ENCODE measurements at regions not wholly inside any gene's neighbourhood (a gene's known extent, or its start where the extent isn't known, plus 50 kb on each side); places are given as distances from the start of the nearest gene placed in this dataset.

GRCh38 chr4:129379429-129379828 lies 283.5 kb downstream of the C4orf33 start:
- no peak overlapping the region for H2AFZ ChIP-seq
- H3K4me3 ChIP-seq = no peak overlapping the region
- 87% methylated on average over 2 of the region's 2 CpGs for WGBS (ENCODE audit: low lambda C conversion rate, missing lambda C conversion rate)
- no peak overlapping the region for H3K4me2 ChIP-seq
- H3K27ac ChIP-seq = no peak overlapping the region
- no peaks in the 10 kb centered on the region for H4K20me1 ChIP-seq (ENCODE audit: insufficient read depth, poor library complexity, severe bottlenecking)
- H3K79me2 ChIP-seq = no peaks in the 10 kb centered on the region
- TF ChIP-seq CTCF (IDR thresholded peaks at IDR 0.05; ENCODE audit: poor library complexity) (no peak), EZH2 (IDR thresholded peaks at IDR 0.05; ENCODE audit: borderline replicate concordance) (no peak), EZH2phosphoT487 (IDR thresholded peaks at IDR 0.05; ENCODE audit: low read depth, severe bottlenecking, unreplicated experiment) (no peak)
- no peaks in the 10 kb centered on the region for H3K9me3 ChIP-seq (ENCODE audit: low read depth)
- H3K36me3 ChIP-seq (replicated peaks; ENCODE audit: insufficient read depth, low read depth) = no peaks in the 10 kb centered on the region
- DNase-seq (ENCODE audit: low spot score) = no peak
- H3K4me1 ChIP-seq (ENCODE audit: insufficient read depth) = no peaks in the 10 kb centered on the region
- H3K9me2 ChIP-seq (replicated peaks; ENCODE audit: insufficient read depth) = no peaks in the 10 kb centered on the region
- no peaks in the 10 kb centered on the region for H3K27me3 ChIP-seq

- Histone ChIP-seq H3K4me3 (no peak overlapping the region), H3K79me2 (no peaks in the 10 kb centered on the region), H3K27ac (no peak overlapping the region), H3K9me3 (ENCODE audit: low read depth) (no peaks in the 10 kb centered on the region), H4K20me1 (ENCODE audit: insufficient read depth, poor library complexity, severe bottlenecking) (no peaks in the 10 kb centered on the region), H3K36me3 (replicated peaks; ENCODE audit: insufficient read depth, low read depth) (no peaks in the 10 kb centered on the region), H2AFZ (no peak overlapping the region), H3K9me2 (replicated peaks; ENCODE audit: insufficient read depth) (no peaks in the 10 kb centered on the region), H3K4me2 (no peak overlapping the region), H3K4me1 (ENCODE audit: insufficient read depth) (no peaks in the 10 kb centered on the region), H3K27me3 (no peaks in the 10 kb centered on the region)
- 88% methylated on average over 1 of the region's 1 CpG for WGBS (ENCODE audit: low lambda C conversion rate, missing lambda C conversion rate)
- no peak for TF ChIP-seq CTCF (IDR thresholded peaks at IDR 0.05; ENCODE audit: poor library complexity)
- no peak for TF ChIP-seq EZH2 (IDR thresholded peaks at IDR 0.05; ENCODE audit: borderline replicate concordance)
- no peak for TF ChIP-seq EZH2phosphoT487 (IDR thresholded peaks at IDR 0.05; ENCODE audit: low read depth, severe bottlenecking, unreplicated experiment)
- no peak for DNase-seq (ENCODE audit: low spot score)
Measured at GRCh38 chr4:129384974-129385373, 289.0 kb downstream of the C4orf33 start.

GRCh38 chr4:129387666-129388065 lies 291.7 kb downstream of the C4orf33 start:
- no peak for TF ChIP-seq EZH2 (IDR thresholded peaks at IDR 0.05; ENCODE audit: borderline replicate concordance)
- no peak for TF ChIP-seq CTCF (IDR thresholded peaks at IDR 0.05; ENCODE audit: poor library complexity)
- TF ChIP-seq EZH2phosphoT487 (IDR thresholded peaks at IDR 0.05; ENCODE audit: low read depth, severe bottlenecking, unreplicated experiment) = no peak
- no peaks in the 10 kb centered on the region for H3K36me3 ChIP-seq (replicated peaks; ENCODE audit: insufficient read depth, low read depth)
- no peak overlapping the region for H3K4me2 ChIP-seq
- H2AFZ ChIP-seq = no peak overlapping the region
- H3K79me2 ChIP-seq = no peaks in the 10 kb centered on the region
- DNase-seq (ENCODE audit: low spot score) = no peak
- no peak overlapping the region for H3K27ac ChIP-seq
- H3K27me3 ChIP-seq = no peaks in the 10 kb centered on the region
- H3K9me3 ChIP-seq (ENCODE audit: low read depth) = no peaks in the 10 kb centered on the region
- no peak overlapping the region for H3K4me3 ChIP-seq
- no peaks in the 10 kb centered on the region for H4K20me1 ChIP-seq (ENCODE audit: insufficient read depth, poor library complexity, severe bottlenecking)
- no peaks in the 10 kb centered on the region for H3K9me2 ChIP-seq (replicated peaks; ENCODE audit: insufficient read depth)
- H3K4me1 ChIP-seq (ENCODE audit: insufficient read depth) = no peaks in the 10 kb centered on the region

GRCh38 chr4:129393976-129394375 lies 298.0 kb downstream of the C4orf33 start:
- Histone ChIP-seq H3K4me2 (no peak overlapping the region), H3K27me3 (no peaks in the 10 kb centered on the region), H3K79me2 (no peaks in the 10 kb centered on the region), H4K20me1 (ENCODE audit: insufficient read depth, poor library complexity, severe bottlenecking) (no peaks in the 10 kb centered on the region), H3K9me3 (ENCODE audit: low read depth) (no peaks in the 10 kb centered on the region), H3K27ac (no peak overlapping the region), H2AFZ (no peak overlapping the region), H3K4me3 (no peak overlapping the region), H3K9me2 (replicated peaks; ENCODE audit: insufficient read depth) (no peaks in the 10 kb centered on the region), H3K4me1 (ENCODE audit: insufficient read depth) (no peaks in the 10 kb centered on the region), H3K36me3 (replicated peaks; ENCODE audit: insufficient read depth, low read depth) (no peaks in the 10 kb centered on the region)
- 96% methylated on average over 4 of the region's 4 CpGs for WGBS (ENCODE audit: low lambda C conversion rate, missing lambda C conversion rate)
- DNase-seq (ENCODE audit: low spot score) = no peak
- no peak for TF ChIP-seq EZH2phosphoT487 (IDR thresholded peaks at IDR 0.05; ENCODE audit: low read depth, severe bottlenecking, unreplicated experiment)
- no peak for TF ChIP-seq EZH2 (IDR thresholded peaks at IDR 0.05; ENCODE audit: borderline replicate concordance)
- no peak for TF ChIP-seq CTCF (IDR thresholded peaks at IDR 0.05; ENCODE audit: poor library complexity)

Measured in hepatocyte (in vitro differentiated cells).